ENCODE measurements at regions not wholly inside any gene's neighbourhood (a gene's known extent, or its start where the extent isn't known, plus 50 kb on each side); places are given as distances from the start of the nearest gene placed in this dataset.
"Not testable (repeated sequence)": the region's sequence is repeated elsewhere in the genome, so short reads cannot be mapped to it uniquely, and the experiment has no call there.

DNA sequence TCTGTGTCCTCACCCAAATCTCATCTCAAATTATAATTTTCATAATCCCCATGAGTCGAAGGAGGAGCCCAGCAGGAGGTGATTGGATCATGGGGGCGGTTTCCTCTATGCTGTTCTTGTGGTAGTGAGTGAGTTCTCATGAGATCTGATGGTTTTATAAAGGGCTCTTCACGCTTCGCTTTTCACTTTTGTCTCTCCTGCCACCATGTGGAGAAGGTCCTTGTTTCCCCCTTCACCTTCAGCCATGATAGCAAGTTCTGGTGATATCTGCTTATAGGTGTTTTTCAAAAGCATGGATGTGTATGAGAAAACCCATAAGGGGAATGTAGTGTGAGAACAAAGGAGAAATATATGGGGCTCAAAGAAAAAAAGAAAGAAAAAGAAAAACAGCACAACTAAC, 405.9 kb upstream of the RGS18 start:
- CTCF ChIA-PET = no interaction called here
- POLR2A ChIA-PET = no interaction called here
- TF ChIP-seq SP1 (IDR thresholded peaks at IDR 0.05) (no peak), HDGF (IDR thresholded peaks at IDR 0.05; ENCODE audit: borderline replicate concordance) (no peak), L3MBTL2 (conservative IDR thresholded peaks at IDR 0.05) (no peak), TARDBP (IDR thresholded peaks at IDR 0.05) (no peak), FOXK2 (IDR thresholded peaks at IDR 0.05) (no peak), ARNT (IDR thresholded peaks at IDR 0.05) (no peak), BHLHE40 (IDR thresholded peaks at IDR 0.05; ENCODE audit: borderline replicate concordance) (no peak), ELF4 (IDR thresholded peaks at IDR 0.05) (no peak), SUZ12 (IDR thresholded peaks at IDR 0.05) (no peak), ZNF384 (IDR thresholded peaks at IDR 0.05) (no peak), NFRKB (IDR thresholded peaks at IDR 0.05) (no peak), FOXA1 (IDR thresholded peaks at IDR 0.05) (no peak), LEF1 (IDR thresholded peaks at IDR 0.05; ENCODE audit: borderline replicate concordance) (no peak), CTBP1 (IDR thresholded peaks at IDR 0.05; ENCODE audit: borderline replicate concordance) (no peak), FOXM1 (IDR thresholded peaks at IDR 0.05; ENCODE audit: borderline replicate concordance) (no peak)
- TF ChIP-seq, protein P1, sequence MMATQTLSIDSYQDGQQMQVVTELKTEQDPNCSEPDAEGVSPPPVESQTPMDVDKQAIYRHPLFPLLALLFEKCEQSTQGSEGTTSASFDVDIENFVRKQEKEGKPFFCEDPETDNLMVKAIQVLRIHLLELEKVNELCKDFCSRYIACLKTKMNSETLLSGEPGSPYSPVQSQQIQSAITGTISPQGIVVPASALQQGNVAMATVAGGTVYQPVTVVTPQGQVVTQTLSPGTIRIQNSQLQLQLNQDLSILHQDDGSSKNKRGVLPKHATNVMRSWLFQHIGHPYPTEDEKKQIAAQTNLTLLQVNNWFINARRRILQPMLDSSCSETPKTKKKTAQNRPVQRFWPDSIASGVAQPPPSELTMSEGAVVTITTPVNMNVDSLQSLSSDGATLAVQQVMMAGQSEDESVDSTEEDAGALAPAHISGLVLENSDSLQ (IDR thresholded peaks at IDR 0.05) = no peak
- no peak for DNase-seq (ENCODE audit: extremely low spot score)

DNA sequence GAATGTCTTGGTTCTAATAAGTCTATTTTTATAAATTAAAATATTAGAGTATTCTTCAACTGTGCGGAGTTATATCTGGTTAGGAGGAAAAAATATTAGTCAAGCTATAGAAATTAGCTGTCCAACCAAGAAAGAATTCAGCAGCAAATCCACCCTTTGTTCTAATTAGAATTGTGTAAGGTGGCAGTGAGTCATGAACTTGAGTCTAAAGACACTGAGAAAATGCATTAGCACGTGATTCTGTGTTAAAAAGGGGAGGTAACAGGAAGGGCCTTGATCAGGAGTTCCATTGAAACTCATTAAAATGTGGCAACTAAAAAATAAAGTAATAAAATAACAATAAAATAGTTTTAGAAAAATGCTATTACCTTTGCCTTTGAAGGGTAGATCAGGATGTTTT, 398.2 kb upstream of the RGS18 start:
- no peak for DNase-seq (ENCODE audit: extremely low spot score)
- CTCF ChIA-PET = no interaction called here
- POLR2A ChIA-PET = no interaction called here
- TF ChIP-seq LEF1 (IDR thresholded peaks at IDR 0.05; ENCODE audit: borderline replicate concordance) (no peak), NFRKB (IDR thresholded peaks at IDR 0.05) (no peak), L3MBTL2 (conservative IDR thresholded peaks at IDR 0.05) (no peak), SUZ12 (IDR thresholded peaks at IDR 0.05) (no peak), ELF4 (IDR thresholded peaks at IDR 0.05) (no peak), TARDBP (IDR thresholded peaks at IDR 0.05) (no peak), ARNT (IDR thresholded peaks at IDR 0.05) (no peak), ZNF384 (IDR thresholded peaks at IDR 0.05) (no peak), BHLHE40 (IDR thresholded peaks at IDR 0.05; ENCODE audit: borderline replicate concordance) (no peak), HDGF (IDR thresholded peaks at IDR 0.05; ENCODE audit: borderline replicate concordance) (no peak), CTBP1 (IDR thresholded peaks at IDR 0.05; ENCODE audit: borderline replicate concordance) (no peak)
- TF ChIP-seq, protein P1 (IDR thresholded peaks at IDR 0.05) = no peak

DNA sequence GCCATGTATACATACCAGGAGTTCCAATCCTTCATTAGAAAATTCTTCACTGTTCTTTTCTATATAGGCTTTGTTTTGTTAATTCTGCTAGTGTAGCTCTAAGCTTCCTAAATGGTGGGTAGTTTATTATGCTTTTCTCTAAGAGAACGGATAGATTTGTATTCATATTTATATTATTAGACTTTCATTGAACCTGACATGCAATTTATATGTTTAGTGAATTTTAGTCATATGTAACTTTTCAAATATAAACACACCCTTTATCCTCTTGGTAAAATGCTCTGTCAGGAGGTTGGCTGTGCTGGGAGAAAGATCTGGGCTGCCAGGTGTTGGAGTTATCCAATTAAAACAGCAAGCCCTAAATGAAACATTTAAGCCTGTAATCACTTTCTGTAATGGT, 369.7 kb upstream of the RGS18 start:
- CTCF ChIA-PET = no interaction called here
- no peak for TF ChIP-seq ELF4 (IDR thresholded peaks at IDR 0.05)
- no peak for TF ChIP-seq FOXM1 (IDR thresholded peaks at IDR 0.05; ENCODE audit: borderline replicate concordance)
- no peak for TF ChIP-seq NFRKB (IDR thresholded peaks at IDR 0.05)
- TF ChIP-seq SUZ12 (IDR thresholded peaks at IDR 0.05) = no peak
- DNase-seq (ENCODE audit: extremely low spot score) = no peak
- POLR2A ChIA-PET = no interaction called here

DNA sequence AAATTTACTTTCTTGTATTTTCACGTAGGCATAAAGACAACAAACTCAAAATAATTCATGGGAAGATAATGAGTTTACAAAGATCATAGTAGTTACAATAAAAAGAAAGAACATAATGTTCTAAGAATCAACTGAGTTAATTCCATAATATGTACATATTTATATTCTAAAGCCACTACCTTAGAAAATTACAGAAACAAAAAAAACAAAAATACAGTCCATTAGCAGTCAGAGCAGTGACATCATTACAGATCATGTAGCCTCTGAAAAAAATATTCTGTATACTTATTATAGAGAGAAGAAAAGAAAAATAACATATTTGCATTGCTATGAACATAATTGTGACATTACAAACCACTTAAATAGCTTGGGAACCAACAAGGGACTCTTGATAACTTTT, 360.1 kb upstream of the RGS18 start:
- CTCF ChIA-PET = no interaction called here

DNA sequence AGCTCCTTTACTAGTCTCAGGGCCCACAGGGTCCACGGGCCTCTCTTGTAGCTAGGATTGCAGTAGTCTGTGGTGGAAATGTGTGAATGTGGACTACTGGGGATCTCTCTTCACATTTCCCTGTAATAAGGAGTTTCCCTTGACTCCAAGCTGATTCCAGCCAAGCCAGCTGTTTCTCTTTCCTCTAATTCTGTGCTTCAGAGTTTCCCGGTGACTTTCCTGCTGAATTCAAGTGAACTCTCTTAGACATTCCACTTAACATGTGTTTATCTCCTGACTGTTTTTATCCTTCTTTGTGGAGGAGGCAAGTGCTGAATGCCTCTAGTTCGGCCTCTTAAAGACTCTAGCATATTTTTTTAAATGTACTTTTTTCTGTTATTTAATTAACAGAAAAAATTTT, 354.0 kb upstream of the RGS18 start:
- ChIA-PET POLR2A (no interaction called here), CTCF (no interaction called here)
- no peak for DNase-seq (ENCODE audit: extremely low spot score)
- no peak for TF ChIP-seq L3MBTL2 (conservative IDR thresholded peaks at IDR 0.05)
- no peak for TF ChIP-seq HDGF (IDR thresholded peaks at IDR 0.05; ENCODE audit: borderline replicate concordance)
- TF ChIP-seq FOXM1 (IDR thresholded peaks at IDR 0.05; ENCODE audit: borderline replicate concordance) = no peak
- no peak for TF ChIP-seq ARNT (IDR thresholded peaks at IDR 0.05)
- TF ChIP-seq BHLHE40 (IDR thresholded peaks at IDR 0.05; ENCODE audit: borderline replicate concordance) = no peak
- no peak for TF ChIP-seq SP1 (IDR thresholded peaks at IDR 0.05)
- TF ChIP-seq SUZ12 (IDR thresholded peaks at IDR 0.05) = no peak
- TF ChIP-seq ELF4 (IDR thresholded peaks at IDR 0.05) = no peak
- TF ChIP-seq, protein P1 (IDR thresholded peaks at IDR 0.05) = no peak
- no peak for TF ChIP-seq FOXK2 (IDR thresholded peaks at IDR 0.05)
- TF ChIP-seq FOXA1 (IDR thresholded peaks at IDR 0.05) = no peak
- no peak for TF ChIP-seq TARDBP (IDR thresholded peaks at IDR 0.05)
- no peak for TF ChIP-seq ZNF384 (IDR thresholded peaks at IDR 0.05)
- TF ChIP-seq LEF1 (IDR thresholded peaks at IDR 0.05; ENCODE audit: borderline replicate concordance) = no peak
- no peak for TF ChIP-seq CTBP1 (IDR thresholded peaks at IDR 0.05; ENCODE audit: borderline replicate concordance)
- no peak for TF ChIP-seq NFRKB (IDR thresholded peaks at IDR 0.05)

More for the DNA sequence above, 360.1 kb upstream of the RGS18 start:
- TF ChIP-seq FOXA1 (IDR thresholded peaks at IDR 0.05) (no peak), FOXK2 (IDR thresholded peaks at IDR 0.05) (no peak), BHLHE40 (IDR thresholded peaks at IDR 0.05; ENCODE audit: borderline replicate concordance) (no peak), SP1 (IDR thresholded peaks at IDR 0.05) (no peak), FOXM1 (IDR thresholded peaks at IDR 0.05; ENCODE audit: borderline replicate concordance) (no peak), NFRKB (IDR thresholded peaks at IDR 0.05) (no peak), TARDBP (IDR thresholded peaks at IDR 0.05) (no peak), SUZ12 (IDR thresholded peaks at IDR 0.05) (no peak), ELF4 (IDR thresholded peaks at IDR 0.05) (no peak), LEF1 (IDR thresholded peaks at IDR 0.05; ENCODE audit: borderline replicate concordance) (no peak)
- TF ChIP-seq, protein P1 (IDR thresholded peaks at IDR 0.05) = no peak
- POLR2A ChIA-PET = no interaction called here
- DNase-seq (ENCODE audit: extremely low spot score) = no peak

DNA sequence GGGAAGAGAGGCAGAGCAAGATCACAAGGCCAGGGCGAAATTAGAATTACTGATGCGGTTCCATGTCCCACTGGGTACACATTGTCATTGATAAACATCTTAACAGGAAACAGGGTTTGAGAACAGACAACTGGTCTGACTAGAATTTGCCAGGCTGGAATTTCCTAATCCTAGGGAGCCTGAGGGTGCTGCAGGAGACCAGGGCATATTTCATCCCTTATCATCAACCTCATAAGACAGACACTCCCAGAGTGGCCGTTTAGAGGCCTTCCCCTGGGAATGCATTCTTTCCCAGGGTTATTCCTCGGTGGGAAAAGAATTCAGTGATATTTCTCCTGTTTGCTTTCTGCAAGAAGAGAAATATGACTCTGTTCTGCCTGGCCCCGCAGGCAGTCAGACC, 344.7 kb upstream of the RGS18 start:
- POLR2A ChIA-PET, CTCF ChIA-PET: not testable (repeated sequence)

More for the DNA sequence above, 344.7 kb upstream of the RGS18 start:
- DNase-seq (ENCODE audit: extremely low spot score) = not testable (repeated sequence)
